CD4-positive, alpha-beta T cell treated with Interleukin-4 for 1 hour (primary cell): ENCODE measurements at regions not wholly inside any gene's neighbourhood (a gene's known extent, or its start where the extent isn't known, plus 50 kb on each side); places are given as distances from the start of the nearest gene placed in this dataset.

Experiments
- DNase-seq, 2 donors: peaks; one replicate each; pipeline ENCODE4 v3.0.0-alpha.2; 2020 to 2022

DNA sequence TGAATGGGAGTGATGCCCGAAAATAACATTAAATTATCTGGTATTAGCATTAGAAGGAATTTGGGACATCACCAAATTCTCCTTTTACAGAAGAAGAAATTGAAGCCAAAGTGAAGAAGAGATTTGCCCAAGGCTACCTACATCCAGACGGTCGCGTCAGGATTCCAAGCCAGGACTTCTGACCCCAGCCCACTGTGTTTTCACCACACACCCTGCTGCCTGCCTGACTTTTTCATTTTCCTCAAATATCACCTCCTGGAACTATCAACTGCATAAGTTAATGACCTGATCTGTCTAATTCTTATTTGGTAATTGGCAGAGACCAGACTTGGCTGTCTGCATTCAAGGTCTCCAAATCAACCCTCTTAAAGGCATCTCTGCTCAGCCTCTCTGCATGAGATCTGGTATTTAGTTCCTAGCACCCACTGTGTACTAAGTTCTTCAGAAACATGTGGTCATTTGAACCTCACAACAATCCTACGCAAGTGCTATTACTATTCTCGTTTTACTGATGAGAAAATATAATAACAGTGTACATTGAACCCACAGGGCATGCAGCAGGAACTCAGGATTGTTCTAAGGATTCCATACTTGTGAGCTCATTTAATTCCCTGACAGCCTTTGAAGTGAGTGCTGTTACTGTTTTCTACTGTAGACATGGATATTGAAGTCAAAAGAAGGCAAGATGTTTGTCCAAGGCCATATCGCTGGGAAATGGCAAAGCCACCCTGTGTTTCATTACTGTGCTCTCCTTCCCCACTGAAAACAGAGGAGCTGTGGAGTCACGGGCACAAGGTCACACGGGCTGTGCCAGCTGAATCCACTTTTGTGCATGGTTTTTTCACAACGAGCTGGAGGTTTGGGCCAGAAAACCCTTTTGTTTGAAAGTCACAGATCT is 195.2 kb upstream of the C1QTNF7 start:
- DNase-seq, result no peak

GRCh38 chr4:15233264-15233597 is 194.6 kb upstream of the C1QTNF7 start:
- no peak for DNase-seq

DNA sequence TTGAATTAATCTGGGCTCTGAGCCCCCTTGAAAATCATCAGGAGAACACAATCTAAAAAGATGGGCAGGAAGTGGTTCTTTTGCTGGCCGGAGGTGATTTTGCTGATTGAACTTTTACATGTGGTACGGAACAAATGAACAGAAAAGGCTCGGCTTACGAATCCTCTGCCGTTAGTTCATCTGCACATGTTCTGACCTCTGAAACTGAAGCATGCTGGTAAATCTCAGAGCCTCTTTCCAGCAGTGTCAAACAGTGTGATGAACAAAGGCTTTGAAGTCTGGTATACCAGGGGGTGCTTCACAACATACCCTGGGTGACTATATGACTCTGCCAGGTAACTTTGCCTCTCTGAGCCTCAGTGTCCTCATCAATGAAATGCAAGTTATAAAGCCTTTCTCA is 194.2 kb upstream of the C1QTNF7 start:
- DNase-seq, result peak in 1 of 2 donors; percentile 23

- no peak for DNase-seq
Observed at GRCh38 chr4:15234116-15234855, 193.5 kb upstream of the C1QTNF7 start.

DNA sequence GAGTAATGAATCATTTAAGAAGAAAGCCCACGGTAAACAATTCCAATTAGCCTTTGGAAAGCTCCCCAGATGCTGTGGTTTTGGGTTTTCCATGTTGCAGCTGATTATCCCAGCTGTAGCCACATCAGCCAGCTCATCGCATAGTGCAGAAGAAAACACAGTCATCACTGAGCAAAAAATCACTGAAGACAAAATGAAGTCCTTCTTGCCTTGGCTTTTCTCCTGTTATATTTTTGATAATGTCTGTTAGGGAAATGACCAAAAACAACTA is 193.0 kb upstream of the C1QTNF7 start:
- no peak for DNase-seq

DNA sequence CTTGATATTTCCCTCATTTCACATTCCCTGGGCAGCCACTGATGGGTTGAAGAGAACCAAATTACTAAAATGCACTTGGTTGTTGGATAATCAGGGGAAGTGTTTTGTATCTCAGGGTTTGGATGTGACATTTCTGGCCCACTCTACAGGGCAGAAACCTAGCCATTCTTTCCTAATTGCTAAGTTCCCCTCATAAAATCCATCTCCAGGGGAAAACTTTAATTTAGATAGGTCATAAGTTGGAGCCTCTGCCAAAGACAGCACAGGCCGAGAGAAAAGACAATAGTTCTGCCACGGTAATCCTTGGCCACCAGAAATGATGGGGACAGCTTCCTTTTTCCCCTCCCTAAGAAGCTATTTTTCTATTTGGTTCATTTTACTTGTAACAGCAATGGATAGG is 192.7 kb upstream of the C1QTNF7 start:
- DNase-seq, result no peak

GRCh38 chr4:15237648-15238230 is 190.1 kb upstream of the C1QTNF7 start:
- DNase-seq, result no peak

DNA sequence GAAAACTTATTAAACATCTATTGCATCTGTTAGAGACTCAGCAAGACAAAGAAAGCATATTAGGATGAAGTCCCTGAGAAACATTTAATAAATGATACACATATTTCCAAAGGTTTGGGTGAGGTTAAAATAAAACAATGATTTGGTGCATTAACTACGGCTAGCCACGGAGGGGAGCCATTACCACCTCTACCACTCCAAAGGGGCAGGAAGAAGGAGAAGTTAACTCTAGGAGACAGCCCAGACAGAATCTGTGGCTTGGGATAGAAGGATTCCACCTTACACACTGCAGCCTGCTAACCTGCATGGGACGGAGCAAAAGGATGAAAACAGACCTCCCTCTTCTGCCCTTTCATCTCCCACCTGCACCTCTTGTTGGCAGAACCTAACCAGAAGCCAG is 189.1 kb upstream of the C1QTNF7 start:
- DNase-seq, result peak; percentile 32 to 33

DNA sequence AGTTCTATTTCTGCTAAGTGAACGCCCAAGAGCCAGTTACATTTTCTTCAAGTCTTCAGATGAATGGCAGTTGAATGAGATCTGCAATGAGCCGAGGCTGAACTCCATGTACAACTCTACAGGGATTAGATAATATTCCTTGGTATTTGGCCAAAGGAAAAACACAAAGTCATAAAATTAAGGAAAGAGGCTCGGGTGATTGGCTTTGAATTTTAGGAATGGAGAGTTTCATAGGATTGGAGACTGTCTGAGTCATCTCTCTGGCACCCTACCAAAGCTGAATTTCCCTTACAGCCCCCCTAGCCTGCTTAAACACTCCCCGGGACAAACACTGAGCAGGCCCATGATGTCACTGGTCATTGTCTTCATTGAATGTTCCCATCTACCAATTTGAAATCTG is 188.0 kb upstream of the C1QTNF7 start:
- DNase-seq, result no peak

DNA sequence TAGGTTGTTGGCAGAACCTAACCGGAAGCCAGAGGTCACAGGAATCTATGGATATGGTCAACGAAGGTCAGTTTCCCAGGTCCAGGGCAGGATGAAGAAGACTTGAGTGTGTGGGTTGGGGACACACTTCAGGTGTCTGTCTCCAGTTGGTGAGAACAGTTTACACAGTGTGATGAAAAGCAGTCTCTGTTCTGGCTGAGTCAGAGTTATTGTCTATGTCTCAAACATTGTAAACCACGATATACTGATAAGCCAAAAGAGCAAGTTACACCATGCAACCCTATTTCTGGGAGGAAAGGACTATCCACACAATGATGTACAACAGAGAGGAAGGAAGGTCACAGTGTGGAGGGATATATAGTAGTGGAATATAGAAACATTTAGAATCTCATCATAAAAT is 187.1 kb upstream of the C1QTNF7 start:
- DNase-seq, result no peak

DNA sequence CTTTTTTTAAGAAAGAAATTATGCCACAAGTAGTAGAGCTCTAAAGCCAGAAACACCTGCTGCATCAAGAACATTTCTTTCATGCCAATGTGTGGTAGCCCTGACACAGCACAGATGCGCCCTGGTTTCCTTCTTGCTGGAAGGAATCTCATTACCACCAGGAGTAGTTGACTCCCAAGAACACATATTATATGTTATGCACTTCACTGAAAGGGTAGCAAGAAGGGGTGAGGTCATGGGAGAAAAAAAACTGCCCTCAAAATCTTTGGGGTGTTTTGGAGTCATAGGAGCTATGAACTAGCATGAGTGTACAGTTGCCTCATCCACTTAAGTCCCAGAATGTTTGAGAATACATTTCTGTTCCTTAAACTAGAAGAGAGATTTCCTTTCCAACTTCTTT is 185.8 kb upstream of the C1QTNF7 start:
- DNase-seq, result no peak

DNA sequence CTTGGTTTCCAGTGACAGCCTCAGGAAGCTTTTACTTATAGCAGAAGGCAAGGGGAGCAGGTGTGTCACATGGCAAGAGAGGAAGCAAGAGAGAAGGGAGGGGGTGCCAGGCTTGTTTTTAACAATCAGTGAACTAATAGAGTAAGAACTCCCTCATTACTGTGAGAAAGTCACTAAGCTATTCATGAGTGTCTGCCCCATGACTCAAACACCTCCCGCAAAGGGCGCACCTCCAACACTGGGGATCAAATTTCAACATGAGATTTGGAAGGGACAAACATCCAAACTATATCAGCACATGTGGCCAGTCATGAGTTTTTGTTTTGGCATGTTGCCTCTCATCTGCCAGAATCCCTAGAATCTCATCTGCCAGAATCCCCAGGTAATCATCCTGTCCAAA is 183.5 kb upstream of the C1QTNF7 start:
- no peak for DNase-seq

- no peak for DNase-seq
Observed at GRCh38 chr4:15245006-15245530, 182.8 kb upstream of the C1QTNF7 start.

GRCh38 chr4:15250021-15250441 is 177.8 kb upstream of the C1QTNF7 start:
- no peak for DNase-seq

- no peak for DNase-seq
Observed at GRCh38 chr4:15253349-15253748, 174.5 kb upstream of the C1QTNF7 start.

GRCh38 chr4:15254236-15254880 is 173.5 kb upstream of the C1QTNF7 start:
- DNase-seq, result peak in 1 of 2 donors; percentile 57

- no peak for DNase-seq
Observed at GRCh38 chr4:15255537-15255936, 172.3 kb upstream of the C1QTNF7 start.

- DNase-seq, result no peak
Observed at GRCh38 chr4:15260758-15261157, 167.1 kb upstream of the C1QTNF7 start.

DNA sequence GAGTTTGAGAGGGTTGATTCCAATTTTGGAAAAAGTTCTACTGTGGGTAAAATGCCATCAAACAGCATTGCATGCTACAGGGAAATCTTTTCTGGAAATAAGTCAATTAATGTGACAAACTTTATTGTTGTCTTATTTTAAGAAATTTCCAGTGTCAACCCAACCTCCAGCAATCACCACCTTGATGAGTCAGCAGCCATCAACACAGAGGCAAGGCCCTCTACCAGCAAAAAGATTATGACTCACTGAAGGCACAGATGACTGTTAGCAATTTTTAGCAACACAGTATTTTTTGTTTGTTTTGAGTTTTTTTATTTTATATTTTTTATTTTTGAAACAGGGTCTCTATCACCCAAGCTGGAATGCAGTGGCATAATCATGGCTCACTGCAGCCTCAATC is 165.4 kb upstream of the C1QTNF7 start:
- DNase-seq, result no peak

DNA sequence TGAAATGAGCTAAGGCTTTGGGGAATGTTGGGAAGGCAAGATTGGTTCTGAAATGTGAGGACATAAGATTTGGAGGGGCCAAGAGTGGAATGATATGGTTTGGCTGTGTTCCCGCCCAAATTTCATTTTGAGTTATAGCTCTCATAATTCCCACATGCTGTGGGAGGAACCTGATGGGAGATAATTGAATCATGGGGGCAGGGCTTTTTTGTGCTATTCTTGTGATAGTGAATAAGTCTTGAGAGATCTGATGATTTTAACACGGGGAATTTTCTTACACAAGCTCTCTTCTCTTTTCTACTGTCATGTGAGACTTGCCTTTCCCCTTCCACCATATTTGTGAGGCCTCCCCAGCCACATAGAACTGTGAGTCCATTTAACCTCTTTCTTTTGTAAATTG is 157.6 kb upstream of the C1QTNF7 start:
- DNase-seq, result no peak

GRCh38 chr4:15286041-15286440 is 141.8 kb upstream of the C1QTNF7 start:
- DNase-seq, result no peak

- no peak for DNase-seq
Observed at GRCh38 chr4:15291122-15291521, 136.7 kb upstream of the C1QTNF7 start.

GRCh38 chr4:15293711-15294110 is 134.1 kb upstream of the C1QTNF7 start:
- DNase-seq, result no peak

DNA sequence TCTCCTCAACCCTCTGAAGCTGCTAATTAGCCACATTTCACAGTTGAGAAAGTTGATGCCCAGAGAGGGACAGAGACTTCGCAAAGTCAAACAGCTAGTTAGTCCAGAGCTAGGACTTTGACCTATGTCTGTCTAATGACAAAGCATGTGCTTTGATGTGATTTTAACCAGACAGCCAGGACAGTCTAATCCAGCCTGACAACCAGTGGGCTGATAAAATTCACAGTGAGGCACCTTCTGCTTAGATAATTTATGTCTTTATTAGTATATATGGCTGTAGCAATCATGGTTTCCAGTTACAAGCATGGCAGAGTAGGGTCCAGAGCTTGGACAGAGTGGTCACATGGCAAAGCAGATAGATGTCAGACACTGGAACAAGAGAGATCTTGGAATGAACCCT is 133.6 kb upstream of the C1QTNF7 start:
- DNase-seq, result no peak
